GM21515 (cell line): ENCODE measurements at regions not wholly inside any gene's neighbourhood (a gene's known extent, or its start where the extent isn't known, plus 50 kb on each side); places are given as distances from the start of the nearest gene placed in this dataset.

Experiments
- ATAC-seq: cut with Tn5 transposase; IDR thresholded peaks from one replicate; pipeline ENCODE4 v1.9.1; 2021; ENCODE audit not compliant: unreplicated experiment

- ATAC-seq: no peak
Observed at GRCh38 chr20:57794600-57795341, 85.0 kb upstream of the PMEPA1 start.

- no peak for ATAC-seq
Observed at GRCh38 chr20:57794036-57794435, 84.2 kb upstream of the PMEPA1 start.

GRCh38 chr20:57793421-57793820 is 83.6 kb upstream of the PMEPA1 start:
- ATAC-seq: no peak

GRCh38 chr20:57792386-57793080 is 82.7 kb upstream of the PMEPA1 start:
- no peak for ATAC-seq

GRCh38 chr20:57791966-57792365 is 82.2 kb upstream of the PMEPA1 start:
- ATAC-seq: no peak

- ATAC-seq: no peak
Observed at GRCh38 chr20:57791178-57791962, 81.6 kb upstream of the PMEPA1 start.

GRCh38 chr20:57790176-57790575 is 80.4 kb upstream of the PMEPA1 start:
- no peak for ATAC-seq

GRCh38 chr20:57788936-57789613 is 79.3 kb upstream of the PMEPA1 start:
- ATAC-seq: no peak

- ATAC-seq: no peak
Observed at GRCh38 chr20:57787990-57788781, 78.4 kb upstream of the PMEPA1 start.

GRCh38 chr20:57787151-57787989 is 77.6 kb upstream of the PMEPA1 start:
- no peak for ATAC-seq

GRCh38 chr20:57786304-57786932 is 76.6 kb upstream of the PMEPA1 start:
- no peak for ATAC-seq

- ATAC-seq: no peak
Observed at GRCh38 chr20:57785720-57786119, 75.9 kb upstream of the PMEPA1 start.

GRCh38 chr20:57785061-57785460 is 75.2 kb upstream of the PMEPA1 start:
- no peak for ATAC-seq

- ATAC-seq: no peak
Observed at GRCh38 chr20:57783956-57784837, 74.4 kb upstream of the PMEPA1 start.

- ATAC-seq: no peak
Observed at GRCh38 chr20:57783196-57783595, 73.4 kb upstream of the PMEPA1 start.

- ATAC-seq: no peak
Observed at GRCh38 chr20:57782631-57783041, 72.8 kb upstream of the PMEPA1 start.

- ATAC-seq: no peak
Observed at GRCh38 chr20:57781901-57782300, 72.1 kb upstream of the PMEPA1 start.

- ATAC-seq: no peak
Observed at GRCh38 chr20:57780906-57781305, 71.1 kb upstream of the PMEPA1 start.
